Lower leg skin (tissue), 4 donors: ENCODE measurements at regions not wholly inside any gene's neighbourhood (a gene's known extent, or its start where the extent isn't known, plus 50 kb on each side); places are given as distances from the start of the nearest gene placed in this dataset.

Experiments
- DNase-seq, 2 donors: peaks; one replicate each; pipeline ENCODE4 v3.0.0-alpha.2; 2019; ENCODE audit warnings: low spot score in 2 of 2
- H3K4me3 ChIP-seq: fragments of 200-600 bp; sonication (generic); 2 replicates; pipeline ENCODE4 v1.5.1; 2017; ENCODE audit warnings: mild to moderate bottlenecking, low read depth; ENCODE audit not compliant: poor library complexity, severe bottlenecking
- POLR2A ChIP-seq, 2 donors: fragments of 450-650 bp; IDR thresholded peaks; one replicate each; pipeline ENCODE4 v1.6.1; 2016 to 2017; ENCODE audit warnings: antibody characterized with exemption in 2 of 2, mild to moderate bottlenecking in 1 of 2, moderate library complexity in 1 of 2
- WGBS, 2 donors: methylation state at CpG; one replicate each; pipeline ENCODE4 v1.1.5; 2018; 5-methylcytosine and 5-hydroxymethylcytosine counted together
- intact Hi-C: fragments of 100-400 bp; cut with DNase I; formaldehyde crosslinking; loops from one replicate; pipeline ENCODE4 v1.15.0; 2023; ENCODE audit warnings: low total_unique reads
- TF ChIP-seq, protein P1 (sequence below), 3 donors: fragments of 450-650 bp; IDR thresholded peaks; one replicate each; pipeline ENCODE4 v1.5.1; 2016; ENCODE audit warnings: antibody characterized with exemption in 3 of 3, mild to moderate bottlenecking in 3 of 3, moderate library complexity in 2 of 3

- no peak for DNase-seq
- WGBS, 2 donors = 90% methylated on average over 2 of the region's 2 CpGs
- intact Hi-C loops = no loop called here
- H3K4me3 ChIP-seq = no peak overlapping the region
- no peak for TF ChIP-seq POLR2A (IDR thresholded peaks at IDR 0.05)
- TF ChIP-seq, protein P1, sequence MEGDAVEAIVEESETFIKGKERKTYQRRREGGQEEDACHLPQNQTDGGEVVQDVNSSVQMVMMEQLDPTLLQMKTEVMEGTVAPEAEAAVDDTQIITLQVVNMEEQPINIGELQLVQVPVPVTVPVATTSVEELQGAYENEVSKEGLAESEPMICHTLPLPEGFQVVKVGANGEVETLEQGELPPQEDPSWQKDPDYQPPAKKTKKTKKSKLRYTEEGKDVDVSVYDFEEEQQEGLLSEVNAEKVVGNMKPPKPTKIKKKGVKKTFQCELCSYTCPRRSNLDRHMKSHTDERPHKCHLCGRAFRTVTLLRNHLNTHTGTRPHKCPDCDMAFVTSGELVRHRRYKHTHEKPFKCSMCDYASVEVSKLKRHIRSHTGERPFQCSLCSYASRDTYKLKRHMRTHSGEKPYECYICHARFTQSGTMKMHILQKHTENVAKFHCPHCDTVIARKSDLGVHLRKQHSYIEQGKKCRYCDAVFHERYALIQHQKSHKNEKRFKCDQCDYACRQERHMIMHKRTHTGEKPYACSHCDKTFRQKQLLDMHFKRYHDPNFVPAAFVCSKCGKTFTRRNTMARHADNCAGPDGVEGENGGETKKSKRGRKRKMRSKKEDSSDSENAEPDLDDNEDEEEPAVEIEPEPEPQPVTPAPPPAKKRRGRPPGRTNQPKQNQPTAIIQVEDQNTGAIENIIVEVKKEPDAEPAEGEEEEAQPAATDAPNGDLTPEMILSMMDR (IDR thresholded peaks at IDR 0.05) = no peak
Observed at GRCh38 chr3:178010306-178010705, 525.9 kb upstream of the KCNMB2 start.

DNA sequence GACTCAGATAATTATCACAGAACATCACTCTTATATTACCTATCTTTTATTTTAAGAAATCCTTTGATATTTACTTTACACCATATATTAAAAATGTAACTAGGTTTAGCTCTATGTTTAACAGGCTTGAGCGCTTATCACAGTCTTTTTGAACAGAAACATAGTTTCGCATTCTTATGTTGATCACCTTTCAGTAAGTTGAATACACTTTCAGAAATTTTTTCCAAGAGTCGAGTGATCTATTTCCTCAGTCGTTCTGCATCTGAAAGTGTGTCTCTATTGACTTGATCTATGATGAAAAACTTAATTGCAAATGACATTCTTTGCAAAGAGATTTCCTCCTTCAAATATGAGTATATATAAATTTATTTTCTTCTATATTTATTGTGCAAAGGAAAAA lies 516.6 kb upstream of the KCNMB2 start:
- no peak for DNase-seq
- WGBS, 2 donors = 86 to 88% methylated on average over 4 of the region's 4 CpGs
- intact Hi-C loops = no loop called here
- no peak overlapping the region for H3K4me3 ChIP-seq
- TF ChIP-seq, protein P1 (IDR thresholded peaks at IDR 0.05) = no peak
- no peak for TF ChIP-seq POLR2A (IDR thresholded peaks at IDR 0.05)

- no peak for DNase-seq
- H3K4me3 ChIP-seq = no peak overlapping the region
- intact Hi-C loops = no loop called here
- no peak for TF ChIP-seq POLR2A (IDR thresholded peaks at IDR 0.05)
- TF ChIP-seq, protein P1 (IDR thresholded peaks at IDR 0.05) = no peak
- whole genome bisulfite sequencing, 2 donors = 50 to 80% methylated on average over 1 of the region's 1 CpG
Observed at GRCh38 chr3:178022599-178022998, 513.6 kb upstream of the KCNMB2 start.

DNA sequence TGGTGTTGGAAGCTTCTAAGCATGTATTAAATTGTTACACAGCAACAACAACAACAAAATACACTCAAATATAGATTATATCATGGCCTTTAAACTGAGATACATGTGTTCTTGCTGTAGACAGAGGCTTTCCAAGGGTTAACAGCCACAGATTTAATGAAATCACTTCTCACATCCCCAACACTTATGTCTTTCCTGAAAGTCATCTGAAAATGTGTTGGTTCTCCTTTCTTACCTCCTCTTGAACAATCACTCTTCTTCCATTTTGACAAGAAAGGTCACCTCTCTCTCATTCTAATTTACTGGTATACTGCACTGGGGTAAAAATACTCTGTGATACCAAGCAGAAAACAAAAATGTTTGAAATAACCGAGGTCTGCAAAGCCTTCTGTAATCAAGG lies 507.3 kb upstream of the KCNMB2 start:
- no peak for DNase-seq
- intact Hi-C loops = no loop called here
- TF ChIP-seq, protein P1 (IDR thresholded peaks at IDR 0.05) = no peak
- no peak for TF ChIP-seq POLR2A (IDR thresholded peaks at IDR 0.05)
- H3K4me3 ChIP-seq = no peak overlapping the region
- whole genome bisulfite sequencing, 2 donors = 84 to 88% methylated on average over 1 of the region's 1 CpG

- 91 to 92% methylated on average over 4 of the region's 4 CpGs for WGBS, 2 donors
- TF ChIP-seq, protein P1 (IDR thresholded peaks at IDR 0.05) = no peak
- TF ChIP-seq POLR2A (IDR thresholded peaks at IDR 0.05) = no peak
- DNase-seq = no peak
- H3K4me3 ChIP-seq = no peak overlapping the region
- intact Hi-C loops = no loop called here
Observed at GRCh38 chr3:178036451-178037144, 499.6 kb upstream of the KCNMB2 start.

- no peak for DNase-seq
- no peak overlapping the region for H3K4me3 ChIP-seq
- intact Hi-C loops = no loop called here
- TF ChIP-seq, protein P1 (IDR thresholded peaks at IDR 0.05) = no peak
- no peak for TF ChIP-seq POLR2A (IDR thresholded peaks at IDR 0.05)
Observed at GRCh38 chr3:178041931-178042330, 494.3 kb upstream of the KCNMB2 start.
